ENCODE measurements at regions not wholly inside any gene's neighbourhood (a gene's known extent, or its start where the extent isn't known, plus 50 kb on each side); places are given as distances from the start of the nearest gene placed in this dataset.

DNA sequence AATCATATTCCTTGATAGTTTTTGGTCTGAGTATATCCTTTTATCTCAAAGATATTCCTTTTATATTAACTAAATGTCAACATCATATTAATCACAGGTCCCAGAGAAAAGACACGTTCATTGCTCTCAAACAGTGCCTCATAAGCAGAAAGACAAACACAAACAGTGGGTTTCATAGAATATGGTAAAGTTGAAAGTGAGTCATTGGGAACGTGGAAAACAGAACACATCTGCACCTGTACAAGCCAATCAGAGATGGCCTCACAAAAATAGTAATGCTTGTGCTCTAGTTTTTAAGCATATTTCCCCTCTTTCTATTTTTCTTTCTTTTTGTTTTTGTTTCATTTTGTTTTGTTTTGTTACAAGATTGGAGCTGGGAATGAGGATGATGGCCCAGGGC lies 328.4 kb upstream of the MAP2 start:
- no peaks in the 10 kb centered on the region for H3K27me3 ChIP-seq (ENCODE audit: low read length)
- no TSS peak for BruUV-seq (replicated peaks)

DNA sequence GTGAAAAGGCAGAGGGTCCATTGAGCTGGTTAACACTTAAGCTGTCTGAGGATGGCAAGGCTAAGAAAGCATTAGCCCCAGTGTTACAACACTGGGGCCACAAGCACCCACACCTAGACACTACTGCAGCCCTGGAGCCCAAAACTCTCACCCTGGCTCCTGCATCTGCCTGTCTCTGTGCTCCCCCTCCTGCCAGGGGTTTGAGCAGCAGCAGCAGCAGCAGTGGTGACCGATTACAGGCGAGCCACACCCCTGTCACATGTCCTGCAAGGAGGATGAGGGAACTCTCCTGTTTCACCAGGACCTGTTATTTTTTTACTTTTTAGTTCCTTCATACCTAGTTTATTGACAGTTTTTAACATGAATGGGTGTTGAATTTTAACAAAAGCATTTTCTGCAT lies 326.7 kb upstream of the MAP2 start:
- no peak overlapping the region for H3K27ac ChIP-seq (ENCODE audit: low read length)
- TF ChIP-seq EZH2 (IDR thresholded peaks at IDR 0.05; ENCODE audit: low read length, unreplicated experiment) = no peak
- TF ChIP-seq, protein P1, sequence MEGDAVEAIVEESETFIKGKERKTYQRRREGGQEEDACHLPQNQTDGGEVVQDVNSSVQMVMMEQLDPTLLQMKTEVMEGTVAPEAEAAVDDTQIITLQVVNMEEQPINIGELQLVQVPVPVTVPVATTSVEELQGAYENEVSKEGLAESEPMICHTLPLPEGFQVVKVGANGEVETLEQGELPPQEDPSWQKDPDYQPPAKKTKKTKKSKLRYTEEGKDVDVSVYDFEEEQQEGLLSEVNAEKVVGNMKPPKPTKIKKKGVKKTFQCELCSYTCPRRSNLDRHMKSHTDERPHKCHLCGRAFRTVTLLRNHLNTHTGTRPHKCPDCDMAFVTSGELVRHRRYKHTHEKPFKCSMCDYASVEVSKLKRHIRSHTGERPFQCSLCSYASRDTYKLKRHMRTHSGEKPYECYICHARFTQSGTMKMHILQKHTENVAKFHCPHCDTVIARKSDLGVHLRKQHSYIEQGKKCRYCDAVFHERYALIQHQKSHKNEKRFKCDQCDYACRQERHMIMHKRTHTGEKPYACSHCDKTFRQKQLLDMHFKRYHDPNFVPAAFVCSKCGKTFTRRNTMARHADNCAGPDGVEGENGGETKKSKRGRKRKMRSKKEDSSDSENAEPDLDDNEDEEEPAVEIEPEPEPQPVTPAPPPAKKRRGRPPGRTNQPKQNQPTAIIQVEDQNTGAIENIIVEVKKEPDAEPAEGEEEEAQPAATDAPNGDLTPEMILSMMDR (conservative IDR thresholded peaks at IDR 0.05; ENCODE audit: low read depth, low read length) = no peak
- ChIA-PET CTCF (no interaction called here), POLR2A (ENCODE audit: unreplicated experiment) (no interaction called here)
- DNase-seq (no peak), ATAC-seq (no peak)
- BruUV-seq (replicated peaks) = no TSS peak
- H3K79me2 ChIP-seq (ENCODE audit: low read length) = no peaks in the 10 kb centered on the region
- no peaks in the 10 kb centered on the region for H3F3A ChIP-seq (ENCODE audit: low read length, unreplicated experiment)
- H3K4me1 ChIP-seq (ENCODE audit: insufficient read depth, low read length) = no peaks in the 10 kb centered on the region
- intact Hi-C loops (cut with micrococcal nuclease) = no loop called here
- H3K4me3 ChIP-seq (ENCODE audit: low read length) = no peak overlapping the region
- no peak overlapping the region for H2AFZ ChIP-seq (ENCODE audit: low read length)
- H3K27me3 ChIP-seq (ENCODE audit: low read length) = no peaks in the 10 kb centered on the region
- H3K4me2 ChIP-seq (ENCODE audit: low read length) = no peak overlapping the region
- H4K20me1 ChIP-seq (ENCODE audit: low read length) = no peaks in the 10 kb centered on the region
- no peaks in the 10 kb centered on the region for H3K9me2 ChIP-seq (replicated peaks; ENCODE audit: low read length)
- H3K9me3 ChIP-seq (ENCODE audit: low read length) = no peaks in the 10 kb centered on the region
- no peaks in the 10 kb centered on the region for H3K36me3 ChIP-seq (ENCODE audit: low read depth, low read length)
- H3K9ac ChIP-seq (ENCODE audit: low read length) = no peak overlapping the region

More for the DNA sequence above, 328.4 kb upstream of the MAP2 start:
- ATAC-seq = no peak
- Histone ChIP-seq H2AFZ (ENCODE audit: low read length) (no peak overlapping the region), H3K27ac (ENCODE audit: low read length) (no peak overlapping the region), H3K4me2 (ENCODE audit: low read length) (no peak overlapping the region), H3K9me3 (ENCODE audit: low read length) (peaks cover 5% of the 10 kb centered on the region; the same call in 1 of the 2 replicates), H3K79me2 (ENCODE audit: low read length) (no peaks in the 10 kb centered on the region), H3K9me2 (replicated peaks; ENCODE audit: low read length) (no peaks in the 10 kb centered on the region), H3K36me3 (ENCODE audit: low read depth, low read length) (no peaks in the 10 kb centered on the region), H3K4me1 (ENCODE audit: insufficient read depth, low read length) (no peaks in the 10 kb centered on the region), H3K4me3 (ENCODE audit: low read length) (no peak overlapping the region), H4K20me1 (ENCODE audit: low read length) (no peaks in the 10 kb centered on the region), H3K9ac (ENCODE audit: low read length) (no peak overlapping the region), H3F3A (ENCODE audit: low read length, unreplicated experiment) (no peaks in the 10 kb centered on the region)
- no peak for DNase-seq
- intact Hi-C loops (cut with micrococcal nuclease) = no loop called here
- ChIA-PET CTCF (no interaction called here), POLR2A (ENCODE audit: unreplicated experiment) (no interaction called here)
- TF ChIP-seq EZH2phosphoT487 (IDR thresholded peaks at IDR 0.05; ENCODE audit: borderline replicate concordance, low read length) (no peak), EZH2 (IDR thresholded peaks at IDR 0.05; ENCODE audit: low read length, unreplicated experiment) (no peak)
- TF ChIP-seq, protein P1 (conservative IDR thresholded peaks at IDR 0.05; ENCODE audit: low read depth, low read length) = no peak

DNA sequence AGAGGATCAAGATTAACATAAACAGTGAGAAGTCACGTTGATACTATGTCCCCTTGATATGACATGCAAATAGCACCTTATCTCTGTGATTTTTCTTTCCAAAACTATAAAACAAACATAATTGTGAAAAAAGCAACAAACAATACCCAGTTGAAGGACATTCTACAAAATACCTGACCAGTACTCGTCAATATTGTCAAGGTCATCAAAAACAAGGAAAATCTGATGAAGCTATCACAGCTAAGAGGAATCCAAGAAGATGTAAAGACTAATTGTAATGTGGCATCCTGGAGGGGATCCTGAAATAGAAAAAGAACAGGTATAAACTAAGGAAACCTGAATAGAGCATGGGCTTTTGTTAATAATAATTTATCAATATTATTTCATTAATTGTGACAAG lies 321.5 kb upstream of the MAP2 start:
- H3K9me2 ChIP-seq (replicated peaks; ENCODE audit: low read length) = no peaks in the 10 kb centered on the region
- no TSS peak for BruUV-seq (replicated peaks)
- H3K9ac ChIP-seq (ENCODE audit: low read length) = no peak overlapping the region
- H3K9me3 ChIP-seq (ENCODE audit: low read length) = no peaks in the 10 kb centered on the region
- no peak overlapping the region for H3K27ac ChIP-seq (ENCODE audit: low read length)
- H3K4me3 ChIP-seq (ENCODE audit: low read length) = no peak overlapping the region
- no peaks in the 10 kb centered on the region for H3K79me2 ChIP-seq (ENCODE audit: low read length)
- no peaks in the 10 kb centered on the region for H4K20me1 ChIP-seq (ENCODE audit: low read length)
- no peaks in the 10 kb centered on the region for H3K4me1 ChIP-seq (ENCODE audit: insufficient read depth, low read length)
- H3K36me3 ChIP-seq (ENCODE audit: low read depth, low read length) = no peaks in the 10 kb centered on the region
- ATAC-seq (no peak), DNase-seq (no peak)
- H2AFZ ChIP-seq (ENCODE audit: low read length) = no peak overlapping the region
- H3F3A ChIP-seq (ENCODE audit: low read length, unreplicated experiment) = no peaks in the 10 kb centered on the region
- CTCF ChIA-PET = no interaction called here
- intact Hi-C loops (cut with micrococcal nuclease) = no loop called here
- POLR2A ChIA-PET (ENCODE audit: unreplicated experiment) = no interaction called here
- no peak for TF ChIP-seq EZH2phosphoT487 (IDR thresholded peaks at IDR 0.05; ENCODE audit: borderline replicate concordance, low read length)
- TF ChIP-seq, protein P1 (conservative IDR thresholded peaks at IDR 0.05; ENCODE audit: low read depth, low read length) = no peak
- no peak for TF ChIP-seq EZH2 (IDR thresholded peaks at IDR 0.05; ENCODE audit: low read length, unreplicated experiment)
- H3K27me3 ChIP-seq (ENCODE audit: low read length) = no peaks in the 10 kb centered on the region
- H3K4me2 ChIP-seq (ENCODE audit: low read length) = no peak overlapping the region

Data from PC-3 (cell line).